ENCODE measurements at regions not wholly inside any gene's neighbourhood (a gene's known extent, or its start where the extent isn't known, plus 50 kb on each side); places are given as distances from the start of the nearest gene placed in this dataset.

GRCh38 chr14:53591816-53592215 lies 364.8 kb downstream of the BMP4 start:
- Histone ChIP-seq H3K4me2 (no peak overlapping the region), H3K36me3 (replicated peaks in 1 of 2; ENCODE audit: control insufficient read depth in 1 of 2, insufficient read depth in 2 of 2, low read length in 1 of 2) (no peaks in the 10 kb centered on the region), H3K9me2 (no peaks in the 10 kb centered on the region), H2AFZ (ENCODE audit: low read depth) (no peak overlapping the region), H3K4me3 (ENCODE audit: low read depth in 2 of 2, low read length in 1 of 2) (no peak overlapping the region), H3K4me1 (ENCODE audit: control insufficient read depth in 1 of 2, insufficient read depth in 2 of 2, low read depth in 1 of 2, low read length in 1 of 2) (no peaks in the 10 kb centered on the region), H3K79me2 (ENCODE audit: insufficient read depth) (no peaks in the 10 kb centered on the region), H3K27me3 (ENCODE audit: insufficient read depth) (no peaks in the 10 kb centered on the region), H4K20me1 (ENCODE audit: insufficient read depth) (no peaks in the 10 kb centered on the region), H3K27ac (ENCODE audit: low read depth in 2 of 2, low read length in 1 of 2) (no peak overlapping the region), H3F3A (replicated peaks; ENCODE audit: insufficient read depth) (no peaks in the 10 kb centered on the region), H3K9ac (no peak overlapping the region), H3K9me3 (no peaks in the 10 kb centered on the region)
- TF ChIP-seq FOXJ3 (CRISPR knock-in tag; IDR thresholded peaks at IDR 0.05) (no peak), PBX3 (IDR thresholded peaks at IDR 0.05) (no peak), NRF1 (IDR thresholded peaks at IDR 0.05; ENCODE audit: low read depth, low read length) (no peak), GABPA (IDR thresholded peaks at IDR 0.05; ENCODE audit: low read depth) (no peak), NFIC (IDR thresholded peaks at IDR 0.05; ENCODE audit: borderline replicate concordance) (no peak), REST (IDR thresholded peaks at IDR 0.05; ENCODE audit: low read depth, low read length) (no peak), RAD21 (IDR thresholded peaks at IDR 0.05; ENCODE audit: low read length) (no peak)
- POLR2A ChIA-PET: no interaction called here
- no peak for DNase-seq
- CTCF ChIA-PET: no interaction called here
- 26% methylated on average over 3 of the region's 3 CpGs for WGBS (ENCODE audit: low lambda C conversion rate)

- Histone ChIP-seq H3K36me3 (replicated peaks in 1 of 2; ENCODE audit: control insufficient read depth in 1 of 2, insufficient read depth in 2 of 2, low read length in 1 of 2) (no peaks in the 10 kb centered on the region), H3K79me2 (ENCODE audit: insufficient read depth) (no peaks in the 10 kb centered on the region), H3K4me3 (ENCODE audit: low read depth in 2 of 2, low read length in 1 of 2) (no peak overlapping the region), H2AFZ (ENCODE audit: low read depth) (no peak overlapping the region), H4K20me1 (ENCODE audit: insufficient read depth) (no peaks in the 10 kb centered on the region), H3K9ac (no peak overlapping the region), H3K9me2 (no peaks in the 10 kb centered on the region), H3K9me3 (no peaks in the 10 kb centered on the region), H3K4me2 (no peak overlapping the region), H3K4me1 (ENCODE audit: control insufficient read depth in 1 of 2, insufficient read depth in 2 of 2, low read depth in 1 of 2, low read length in 1 of 2) (no peaks in the 10 kb centered on the region), H3K27me3 (ENCODE audit: insufficient read depth) (no peaks in the 10 kb centered on the region), H3K27ac (ENCODE audit: low read depth in 2 of 2, low read length in 1 of 2) (no peak overlapping the region), H3F3A (replicated peaks; ENCODE audit: insufficient read depth) (no peaks in the 10 kb centered on the region)
- no peak for DNase-seq
- ChIA-PET CTCF (no interaction called here), POLR2A (no interaction called here)
- 0% methylated on average over 1 of the region's 1 CpG for WGBS (ENCODE audit: low lambda C conversion rate)
- no peak for TF ChIP-seq RAD21 (IDR thresholded peaks at IDR 0.05; ENCODE audit: low read length)
- TF ChIP-seq USF1 (IDR thresholded peaks at IDR 0.05; ENCODE audit: borderline replicate concordance, low read depth): no peak
- TF ChIP-seq FOXM1 (IDR thresholded peaks at IDR 0.05; ENCODE audit: low read depth): no peak
- no peak for TF ChIP-seq FOXJ3 (CRISPR knock-in tag; IDR thresholded peaks at IDR 0.05)
- no peak for TF ChIP-seq NRF1 (IDR thresholded peaks at IDR 0.05; ENCODE audit: low read depth, low read length)
- no peak for TF ChIP-seq MXI1 (IDR thresholded peaks at IDR 0.05; ENCODE audit: low read depth, low read length)
- TF ChIP-seq GABPA (IDR thresholded peaks at IDR 0.05; ENCODE audit: low read depth): no peak
- TF ChIP-seq FOSL2 (IDR thresholded peaks at IDR 0.05; ENCODE audit: borderline replicate concordance, low read depth): no peak
- TF ChIP-seq CHD2 (IDR thresholded peaks at IDR 0.05; ENCODE audit: low read length, partially characterized antibody): no peak
- no peak for TF ChIP-seq IRF3 (IDR thresholded peaks at IDR 0.05; ENCODE audit: low read depth, low read length)
- no peak for TF ChIP-seq EP300 (IDR thresholded peaks at IDR 0.05; ENCODE audit: borderline replicate concordance in 1 of 2, low read depth in 1 of 2, low read length in 1 of 2)
- TF ChIP-seq PBX3 (IDR thresholded peaks at IDR 0.05): no peak
- TF ChIP-seq YY1 (IDR thresholded peaks at IDR 0.05; ENCODE audit: low read depth): no peak
- no peak for TF ChIP-seq NFIC (IDR thresholded peaks at IDR 0.05; ENCODE audit: borderline replicate concordance)
- no peak for TF ChIP-seq MAX (IDR thresholded peaks at IDR 0.05; ENCODE audit: low read depth)
- no peak for TF ChIP-seq USF2 (IDR thresholded peaks at IDR 0.05; ENCODE audit: borderline replicate concordance, low read depth, low read length)
- TF ChIP-seq RFX5 (IDR thresholded peaks at IDR 0.05; ENCODE audit: low read length): no peak
These were observed 375.1 kb downstream of the BMP4 start for GRCh38 chr14:53581504-53581903.
